ENCODE measurements at regions not wholly inside any gene's neighbourhood (a gene's known extent, or its start where the extent isn't known, plus 50 kb on each side); places are given as distances from the start of the nearest gene placed in this dataset.

- FAIRE-seq (no peak), DNase-seq (ENCODE audit: low read depth, low spot score) (no peak)
- H2AFZ ChIP-seq (ENCODE audit: control insufficient read depth, low read length): no peak overlapping the region
- H3K27me3 ChIP-seq (ENCODE audit: control insufficient read depth, extremely low read depth, insufficient read depth, low read length): no peaks in the 10 kb centered on the region
- H3K9me1 ChIP-seq (ENCODE audit: control insufficient read depth, extremely low read depth, insufficient read depth, low read length): no peaks in the 10 kb centered on the region
- no peak overlapping the region for H3K9ac ChIP-seq (ENCODE audit: control insufficient read depth, extremely low read depth, insufficient read depth, low read length)
- H3K4me1 ChIP-seq (ENCODE audit: control insufficient read depth, extremely low read depth, insufficient read depth, low read length): peaks cover 11% of the 10 kb centered on the region
- TF ChIP-seq CTCF (optimal IDR thresholded peaks at IDR 0.05 in 1 of 3, IDR thresholded peaks at IDR 0.05 in 1 of 3, conservative IDR thresholded peaks at IDR 0.05 in 1 of 3; ENCODE audit: extremely low read depth in 1 of 3, insufficient read depth in 2 of 3, low read length in 3 of 3) (no peak), EZH2 (IDR thresholded peaks at IDR 0.05; ENCODE audit: low read length) (no peak)
- no peaks in the 10 kb centered on the region for H3K36me3 ChIP-seq (ENCODE audit: control insufficient read depth in 2 of 2, extremely low read depth in 1 of 2, insufficient read depth in 2 of 2, low read length in 2 of 2)
- H3K27ac ChIP-seq (ENCODE audit: control insufficient read depth, insufficient read depth, low read length): no peak overlapping the region
- no peak overlapping the region for H3K4me2 ChIP-seq (ENCODE audit: control insufficient read depth, extremely low read depth, insufficient read depth, low read depth, low read length)
- peaks cover 3% of the 10 kb centered on the region for H3K9me3 ChIP-seq (ENCODE audit: control insufficient read depth, low read depth, low read length)
- no peak overlapping the region for H3K4me3 ChIP-seq (ENCODE audit: control insufficient read depth in 2 of 3, extremely low read depth in 1 of 3, insufficient read depth in 2 of 3, low read depth in 1 of 3, low read length in 3 of 3)
- H4K20me1 ChIP-seq (ENCODE audit: control insufficient read depth, extremely low read depth, insufficient read depth, low read length): no peaks in the 10 kb centered on the region
- H3K79me2 ChIP-seq (ENCODE audit: control insufficient read depth, insufficient read depth, low read length): no peaks in the 10 kb centered on the region
- dilution Hi-C loops (cut with MboI; ENCODE audit: extremely low pct_ligation_motif_present, low sequenced_read_pairs): no loop called here
Observed at GRCh38 chr14:34087571-34087970, 136.7 kb upstream of the EGLN3 start.

GRCh38 chr14:34086223-34086757, 135.4 kb upstream of the EGLN3 start:
- H3K36me3 ChIP-seq (ENCODE audit: control insufficient read depth in 2 of 2, extremely low read depth in 1 of 2, insufficient read depth in 2 of 2, low read length in 2 of 2): no peaks in the 10 kb centered on the region
- TF ChIP-seq CTCF (optimal IDR thresholded peaks at IDR 0.05 in 1 of 3, IDR thresholded peaks at IDR 0.05 in 1 of 3, conservative IDR thresholded peaks at IDR 0.05 in 1 of 3; ENCODE audit: extremely low read depth in 1 of 3, insufficient read depth in 2 of 3, low read length in 3 of 3) (no peak), EZH2 (IDR thresholded peaks at IDR 0.05; ENCODE audit: low read length) (no peak)
- H3K27ac ChIP-seq (ENCODE audit: control insufficient read depth, insufficient read depth, low read length): no peak overlapping the region
- H3K4me3 ChIP-seq (ENCODE audit: control insufficient read depth in 2 of 3, extremely low read depth in 1 of 3, insufficient read depth in 2 of 3, low read depth in 1 of 3, low read length in 3 of 3): no peak overlapping the region
- H2AFZ ChIP-seq (ENCODE audit: control insufficient read depth, low read length): no peak overlapping the region
- FAIRE-seq: no peak
- no peak overlapping the region for H3K9ac ChIP-seq (ENCODE audit: control insufficient read depth, extremely low read depth, insufficient read depth, low read length)
- peaks cover 3% of the 10 kb centered on the region for H3K9me3 ChIP-seq (ENCODE audit: control insufficient read depth, low read depth, low read length)
- peaks cover 16% of the 10 kb centered on the region for H3K4me1 ChIP-seq (ENCODE audit: control insufficient read depth, extremely low read depth, insufficient read depth, low read length)
- no peaks in the 10 kb centered on the region for H3K9me1 ChIP-seq (ENCODE audit: control insufficient read depth, extremely low read depth, insufficient read depth, low read length)
- dilution Hi-C loops (cut with MboI; ENCODE audit: extremely low pct_ligation_motif_present, low sequenced_read_pairs): no loop called here
- H3K4me2 ChIP-seq (ENCODE audit: control insufficient read depth, extremely low read depth, insufficient read depth, low read depth, low read length): no peak overlapping the region
- no peaks in the 10 kb centered on the region for H3K79me2 ChIP-seq (ENCODE audit: control insufficient read depth, insufficient read depth, low read length)
- H4K20me1 ChIP-seq (ENCODE audit: control insufficient read depth, extremely low read depth, insufficient read depth, low read length): no peaks in the 10 kb centered on the region
- no peak for DNase-seq (ENCODE audit: low read depth, low spot score)
- no peaks in the 10 kb centered on the region for H3K27me3 ChIP-seq (ENCODE audit: control insufficient read depth, extremely low read depth, insufficient read depth, low read length)

Data from keratinocyte (primary cell).